Smooth muscle cell (in vitro differentiated cells): ENCODE measurements at regions not wholly inside any gene's neighbourhood (a gene's known extent, or its start where the extent isn't known, plus 50 kb on each side); places are given as distances from the start of the nearest gene placed in this dataset.

Source experiments
- DNase-seq: peaks from one replicate; lab custom pipeline; 2025; ENCODE audit not compliant: unreplicated experiment; lab: John Stamatoyannopoulos, UW
- H2AFZ ChIP-seq: fragments of 200-600 bp; sonication (generic); 2 replicates; pipeline ENCODE4 v1.6.0; 2016; ENCODE audit warnings: antibody characterized with exemption, low read depth, mild to moderate bottlenecking
- H3F3A ChIP-seq: fragments of 200-600 bp; sonication (generic); 2 replicates; pipeline ENCODE4 v1.6.0; 2017; ENCODE audit warnings: antibody characterized with exemption, low read depth
- H3K27ac ChIP-seq: fragments of 200-600 bp; sonication (generic); 2 replicates; pipeline ENCODE4 v1.5.1; 2016; ENCODE audit warnings: low read depth, mild to moderate bottlenecking
- H3K27me3 ChIP-seq: fragments of 200-600 bp; sonication (generic); 2 replicates; pipeline ENCODE4 v1.6.1; 2016; ENCODE audit warnings: low read depth, mild to moderate bottlenecking
- H3K36me3 ChIP-seq: fragments of 200-600 bp; sonication (generic); 2 replicates; pipeline ENCODE4 v1.5.1; 2016; ENCODE audit warnings: low read depth
- H3K4me1 ChIP-seq: fragments of 200-600 bp; sonication (generic); 2 replicates; pipeline ENCODE4 v1.5.1; 2016; ENCODE audit warnings: low read depth
- H3K4me2 ChIP-seq: fragments of 200-600 bp; sonication (generic); 2 replicates; pipeline ENCODE4 v1.6.0; 2016; ENCODE audit warnings: mild to moderate bottlenecking
- H3K4me3 ChIP-seq: fragments of 200-600 bp; sonication (generic); 2 replicates; pipeline ENCODE4 v1.5.1; 2016; ENCODE audit warnings: mild to moderate bottlenecking
- H3K79me2 ChIP-seq: fragments of 200-600 bp; sonication (generic); 2 replicates; pipeline ENCODE4 v1.6.0; 2016; ENCODE audit warnings: low read depth, mild to moderate bottlenecking
- H3K9ac ChIP-seq: fragments of 200-600 bp; sonication (generic); 2 replicates; pipeline ENCODE4 v1.6.0; 2016; ENCODE audit warnings: low read depth
- H3K9me3 ChIP-seq: fragments of 200-600 bp; sonication (generic); replicated peaks from 2 replicates; pipeline ENCODE4 v1.5.1; 2016; ENCODE audit warnings: low read depth
- H4K20me1 ChIP-seq: fragments of 200-600 bp; sonication (generic); 2 replicates; pipeline ENCODE4 v1.6.0; 2016; ENCODE audit warnings: low read depth
- CTCF ChIP-seq: fragments of 200-600 bp; sonication (generic); IDR thresholded peaks from 2 replicates; pipeline ENCODE4 v1.5.1; 2017; ENCODE audit warnings: borderline replicate concordance, mild to moderate bottlenecking, antibody characterized with exemption; ENCODE audit not compliant: insufficient read depth, poor library complexity, severe bottlenecking
- WGBS: methylation state at CpG from one replicate; pipeline ENCODE4 v1.1.7; 2016; ENCODE audit warnings: low lambda C conversion rate; 5-methylcytosine and 5-hydroxymethylcytosine counted together

GRCh38 chr3:118761291-118761606 lies 273.4 kb downstream of the IGSF11 start:
- Histone ChIP-seq H3K9ac (no peak overlapping the region), H3K4me1 (no peaks in the 10 kb centered on the region), H3K27me3 (no peaks in the 10 kb centered on the region), H3K4me2 (no peak overlapping the region), H3K36me3 (no peaks in the 10 kb centered on the region), H2AFZ (no peak overlapping the region), H3F3A (no peaks in the 10 kb centered on the region), H3K27ac (no peak overlapping the region), H4K20me1 (no peaks in the 10 kb centered on the region), H3K79me2 (no peaks in the 10 kb centered on the region), H3K4me3 (no peak overlapping the region), H3K9me3 (no peaks in the 10 kb centered on the region)
- TF ChIP-seq CTCF = no peak
- DNase-seq = no peak

GRCh38 chr3:118765636-118766305 lies 268.9 kb downstream of the IGSF11 start:
- Histone ChIP-seq H3K27me3 (no peaks in the 10 kb centered on the region), H3K9ac (no peak overlapping the region), H4K20me1 (no peaks in the 10 kb centered on the region), H3K9me3 (no peaks in the 10 kb centered on the region), H2AFZ (no peak overlapping the region), H3K79me2 (no peaks in the 10 kb centered on the region), H3K4me2 (no peak overlapping the region), H3K27ac (no peak overlapping the region), H3F3A (no peaks in the 10 kb centered on the region), H3K36me3 (no peaks in the 10 kb centered on the region), H3K4me1 (no peaks in the 10 kb centered on the region), H3K4me3 (no peak overlapping the region)
- 94% methylated on average over 3 of the region's 3 CpGs for WGBS
- no peak for DNase-seq
- TF ChIP-seq CTCF = no peak

GRCh38 chr3:118766306-118766669 lies 268.4 kb downstream of the IGSF11 start:
- Histone ChIP-seq H2AFZ (no peak overlapping the region), H3K4me3 (no peak overlapping the region)
- DNase-seq = no peak

More at GRCh38 chr3:118766306-118766669, 268.4 kb downstream of the IGSF11 start:
- Histone ChIP-seq H3F3A (no peaks in the 10 kb centered on the region), H3K9me3 (no peaks in the 10 kb centered on the region), H3K79me2 (no peaks in the 10 kb centered on the region), H3K36me3 (no peaks in the 10 kb centered on the region), H3K27ac (no peak overlapping the region), H3K27me3 (no peaks in the 10 kb centered on the region), H3K4me1 (no peaks in the 10 kb centered on the region), H4K20me1 (no peaks in the 10 kb centered on the region), H3K4me2 (no peak overlapping the region), H3K9ac (no peak overlapping the region)
- no peak for TF ChIP-seq CTCF
